Lower lobe of right lung (tissue), 2 donors: ENCODE measurements at regions not wholly inside any gene's neighbourhood (a gene's known extent, or its start where the extent isn't known, plus 50 kb on each side); places are given as distances from the start of the nearest gene placed in this dataset.

Experiments used
- ATAC-seq, 2 donors: fragments of 200-7000 bp; cut with Tn5 transposase; one replicate each; pipeline ENCODE4 v1.9.1; 2020 to 2022; ENCODE audit warnings: mild to moderate bottlenecking in 2 of 2, moderate library complexity in 2 of 2
- DNase-seq: peaks from one replicate; pipeline ENCODE4 v3.0.0-alpha.2; 2020
- H3K27ac ChIP-seq: fragments of 200-600 bp; one replicate; pipeline ENCODE4 v1.8.0; 2022
- H3K27me3 ChIP-seq: fragments of 200-600 bp; one replicate; pipeline ENCODE4 v1.8.0; 2022; ENCODE audit warnings: low read depth
- H3K36me3 ChIP-seq: fragments of 200-600 bp; one replicate; pipeline ENCODE4 v1.8.0; 2022; ENCODE audit warnings: mild to moderate bottlenecking
- H3K4me1 ChIP-seq: fragments of 200-600 bp; one replicate; pipeline ENCODE4 v1.8.0; 2022
- H3K4me3 ChIP-seq: fragments of 200-600 bp; one replicate; pipeline ENCODE4 v1.8.0; 2022; ENCODE audit warnings: mild to moderate bottlenecking
- H3K9me3 ChIP-seq: fragments of 200-600 bp; one replicate; pipeline ENCODE4 v1.8.0; 2022
- intact Hi-C: fragments of 100-400 bp; cut with DNase I; formaldehyde crosslinking; loops from one replicate; pipeline ENCODE4 v1.11.0; 2022
- TF ChIP-seq, protein P1 (sequence below): fragments of 200-600 bp; IDR thresholded peaks from one replicate; pipeline ENCODE4 v1.8.0; 2022; ENCODE audit warnings: antibody characterized with exemption, mild to moderate bottlenecking
- donor health status: DM: no; HTN: yes; CAD: no; lungs with severe emphysema.

DNA sequence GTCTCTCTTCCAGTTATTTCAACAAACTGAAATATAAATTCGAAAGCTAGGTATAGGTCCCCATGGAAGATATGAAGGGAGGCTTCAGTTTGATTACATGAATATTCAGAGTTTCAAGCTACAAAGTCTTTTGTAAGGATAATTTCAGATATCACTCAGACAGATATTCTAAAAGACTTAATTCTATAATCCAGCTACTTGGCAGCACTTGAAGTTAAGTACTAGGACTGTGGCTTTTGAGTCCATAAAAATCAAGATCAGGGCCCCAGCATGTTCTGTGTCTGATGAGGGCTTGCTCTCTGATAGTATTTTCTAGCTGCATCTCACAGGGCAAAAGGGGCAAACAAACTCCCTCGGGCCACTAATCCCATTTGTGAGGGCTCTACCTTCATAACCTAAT, 160.6 kb upstream of the IRS2 start:
- ATAC-seq = no peak

GRCh38 chr13:109945206-109945960, 159.0 kb upstream of the IRS2 start:
- TF ChIP-seq, protein P1, sequence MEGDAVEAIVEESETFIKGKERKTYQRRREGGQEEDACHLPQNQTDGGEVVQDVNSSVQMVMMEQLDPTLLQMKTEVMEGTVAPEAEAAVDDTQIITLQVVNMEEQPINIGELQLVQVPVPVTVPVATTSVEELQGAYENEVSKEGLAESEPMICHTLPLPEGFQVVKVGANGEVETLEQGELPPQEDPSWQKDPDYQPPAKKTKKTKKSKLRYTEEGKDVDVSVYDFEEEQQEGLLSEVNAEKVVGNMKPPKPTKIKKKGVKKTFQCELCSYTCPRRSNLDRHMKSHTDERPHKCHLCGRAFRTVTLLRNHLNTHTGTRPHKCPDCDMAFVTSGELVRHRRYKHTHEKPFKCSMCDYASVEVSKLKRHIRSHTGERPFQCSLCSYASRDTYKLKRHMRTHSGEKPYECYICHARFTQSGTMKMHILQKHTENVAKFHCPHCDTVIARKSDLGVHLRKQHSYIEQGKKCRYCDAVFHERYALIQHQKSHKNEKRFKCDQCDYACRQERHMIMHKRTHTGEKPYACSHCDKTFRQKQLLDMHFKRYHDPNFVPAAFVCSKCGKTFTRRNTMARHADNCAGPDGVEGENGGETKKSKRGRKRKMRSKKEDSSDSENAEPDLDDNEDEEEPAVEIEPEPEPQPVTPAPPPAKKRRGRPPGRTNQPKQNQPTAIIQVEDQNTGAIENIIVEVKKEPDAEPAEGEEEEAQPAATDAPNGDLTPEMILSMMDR = no peak
- no peak overlapping the region for H3K4me3 ChIP-seq
- H3K4me1 ChIP-seq = no peaks in the 10 kb centered on the region
- intact Hi-C loops = no loop called here
- H3K27ac ChIP-seq = no peak overlapping the region
- H3K9me3 ChIP-seq = no peaks in the 10 kb centered on the region
- no peak for ATAC-seq
- no peaks in the 10 kb centered on the region for H3K36me3 ChIP-seq
- no peaks in the 10 kb centered on the region for H3K27me3 ChIP-seq
- no peak for DNase-seq

More for the DNA sequence above, 160.6 kb upstream of the IRS2 start:
- Histone ChIP-seq H3K4me3 (no peak overlapping the region), H3K9me3 (no peaks in the 10 kb centered on the region), H3K36me3 (no peaks in the 10 kb centered on the region), H3K4me1 (no peaks in the 10 kb centered on the region), H3K27ac (no peak overlapping the region), H3K27me3 (no peaks in the 10 kb centered on the region)
- TF ChIP-seq, protein P1 = no peak
- intact Hi-C loops = no loop called here
- no peak for DNase-seq

DNA sequence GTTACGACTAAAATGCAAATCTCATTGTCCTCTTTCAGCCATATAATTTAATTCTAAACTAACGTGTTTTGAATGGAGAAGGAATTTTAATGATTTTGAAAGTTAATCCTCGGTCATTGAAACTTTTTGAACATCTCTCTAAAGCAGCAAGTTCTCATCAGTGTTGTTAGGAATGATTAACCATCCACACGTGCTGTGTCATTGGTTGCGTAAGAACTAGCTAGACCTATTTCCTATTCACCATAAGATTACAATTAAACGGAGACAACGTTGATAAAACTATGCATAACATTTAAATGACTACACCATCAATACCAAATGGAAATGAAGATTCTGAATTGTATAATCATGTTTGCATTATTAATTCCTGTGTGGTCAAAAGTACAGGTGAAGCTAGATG, 155.6 kb upstream of the IRS2 start:
- Histone ChIP-seq H3K27ac (no peak overlapping the region), H3K4me3 (no peak overlapping the region), H3K36me3 (no peaks in the 10 kb centered on the region), H3K4me1 (no peaks in the 10 kb centered on the region), H3K27me3 (no peaks in the 10 kb centered on the region), H3K9me3 (no peaks in the 10 kb centered on the region)
- DNase-seq = no peak
- intact Hi-C loops = no loop called here
- no peak for ATAC-seq
- TF ChIP-seq, protein P1 = no peak

GRCh38 chr13:109941221-109941620, 154.8 kb upstream of the IRS2 start:
- TF ChIP-seq, protein P1 = no peak
- Histone ChIP-seq H3K9me3 (no peaks in the 10 kb centered on the region), H3K27ac (no peak overlapping the region), H3K4me3 (no peak overlapping the region), H3K36me3 (no peaks in the 10 kb centered on the region), H3K4me1 (no peaks in the 10 kb centered on the region), H3K27me3 (no peaks in the 10 kb centered on the region)
- intact Hi-C loops = no loop called here
- DNase-seq (no peak), ATAC-seq (no peak)

- no peaks in the 10 kb centered on the region for H3K36me3 ChIP-seq
- no peaks in the 10 kb centered on the region for H3K27me3 ChIP-seq
- no peak overlapping the region for H3K27ac ChIP-seq
- intact Hi-C loops = no loop called here
- TF ChIP-seq, protein P1 = no peak
- H3K9me3 ChIP-seq = no peaks in the 10 kb centered on the region
- no peak for DNase-seq
- no peak overlapping the region for H3K4me3 ChIP-seq
- ATAC-seq = no peak
- no peaks in the 10 kb centered on the region for H3K4me1 ChIP-seq
Measured at GRCh38 chr13:109940637-109941036, 154.3 kb upstream of the IRS2 start.
